K562 (cell line): ENCODE measurements at regions not wholly inside any gene's neighbourhood (a gene's known extent, or its start where the extent isn't known, plus 50 kb on each side); places are given as distances from the start of the nearest gene placed in this dataset.

ENCODE experiments used
- CBFB ChIP-seq: sonication (generic); formaldehyde crosslinking; IDR thresholded peaks from 2 replicates; pipeline ENCODE4 v1.4.0; 2020; ENCODE audit warnings: mild to moderate bottlenecking, missing genetic modification reagents
- COPS2 ChIP-seq: fragments of 450-650 bp; conservative IDR thresholded peaks from 2 replicates; pipeline ENCODE4 v1.6.1; 2016; ENCODE audit warnings: mild to moderate bottlenecking, moderate library complexity
- CTBP1 ChIP-seq: fragments of 450-650 bp; IDR thresholded peaks from 2 replicates; pipeline ENCODE4 v1.6.1; 2016; ENCODE audit warnings: borderline replicate concordance
- DEAF1 ChIP-seq: fragments of 450-650 bp; formaldehyde crosslinking; IDR thresholded peaks from 2 replicates; pipeline ENCODE4 v1.4.0; 2020; ENCODE audit warnings: mild to moderate bottlenecking, moderate library complexity
- EP400 ChIP-seq: fragments of 450-650 bp; IDR thresholded peaks from 2 replicates; pipeline ENCODE4 v1.6.1; 2017; ENCODE audit warnings: antibody characterized with exemption, mild to moderate bottlenecking, moderate library complexity
- GMEB1 ChIP-seq: fragments of 250-450 bp; sonication (Bioruptor Pico); IDR thresholded peaks from 2 replicates; pipeline ENCODE4 v1.4.0; 2020; ENCODE audit warnings: mild to moderate bottlenecking
- MED1 ChIP-seq: sonication (generic); formaldehyde crosslinking; IDR thresholded peaks from 2 replicates; pipeline ENCODE4 v1.8.1; 2023; ENCODE audit warnings: missing genetic modification reagents, borderline replicate concordance
- NEUROD1 ChIP-seq: fragments of 150-350 bp; IDR thresholded peaks from 2 replicates; pipeline ENCODE4 v1.6.1; 2014; ENCODE audit warnings: borderline replicate concordance, low read length, low read depth; ENCODE audit not compliant: partially characterized antibody
- NFE2L1 ChIP-seq: fragments of 450-650 bp; IDR thresholded peaks from 2 replicates; pipeline ENCODE4 v1.6.1; 2016; ENCODE audit warnings: missing genetic modification characterization, low read depth, mild to moderate bottlenecking, missing compliant biosample characterization, moderate library complexity, borderline replicate concordance
- NR4A1 ChIP-seq, 2 experiments: fragments of 250-450 bp in 1 of 2; fragments of 450-650 bp in 1 of 2; sonication (Bioruptor Pico) in 1 of 2; IDR thresholded peaks; 2 replicates each; pipeline versions ENCODE4 v1.4.0 to v1.6.1; 2016 to 2020; ENCODE audit warnings: mild to moderate bottlenecking in 2 of 2, missing compliant biosample characterization in 1 of 2, missing genetic modification characterization in 1 of 2, moderate library complexity in 1 of 2
- POLR2AphosphoS5 ChIP-seq: IDR thresholded peaks from 2 replicates; pipeline ENCODE4 v1.6.1; 2011; ENCODE audit warnings: mild to moderate bottlenecking, low read depth, low read length, moderate library complexity; ENCODE audit not compliant: control insufficient read depth, insufficient read depth
- RAD21 ChIP-seq, 2 experiments: fragments of 250-450 bp in 1 of 2; fragments of 450-650 bp in 1 of 2; sonication (Bioruptor Pico) in 1 of 2; formaldehyde crosslinking in 1 of 2; IDR thresholded peaks in 1 of 2; conservative IDR thresholded peaks in 1 of 2; 2 replicates each; pipeline versions ENCODE4 v1.4.0 to v1.8.0; 2020 to 2022; ENCODE audit warnings: mild to moderate bottlenecking in 2 of 2, moderate library complexity in 1 of 2
- RBM17 ChIP-seq: fragments of 200-400 bp; formaldehyde crosslinking; IDR thresholded peaks from 2 replicates; pipeline ENCODE4 v1.6.1; 2017; ENCODE audit warnings: low read depth, mild to moderate bottlenecking, low read length, borderline replicate concordance
- REST ChIP-seq, 2 experiments: fragments of 450-650 bp; formaldehyde crosslinking in 1 of 2; IDR thresholded peaks; 2 replicates each; pipeline versions ENCODE4 v1.4.0 to v1.6.1; 2014 to 2020; ENCODE audit warnings: mild to moderate bottlenecking in 2 of 2, borderline replicate concordance in 1 of 2, low read depth in 1 of 2
- ZNF324 ChIP-seq: fragments of 250-450 bp; sonication (Bioruptor Pico); IDR thresholded peaks from 2 replicates; pipeline ENCODE4 v1.4.0; 2020; ENCODE audit warnings: mild to moderate bottlenecking

GRCh38 chr4:41882625-41883347 is 52.4 kb upstream of the TMEM33 start (continued):
- TF ChIP-seq NEUROD1, result no peak
- no peak for TF ChIP-seq NFE2L1 (tag)
- no peak for TF ChIP-seq GMEB1 (CRISPR knock-in tag)
- TF ChIP-seq MED1 (CRISPR knock-in tag), result no peak
- no peak for TF ChIP-seq POLR2AphosphoS5
- no peak for TF ChIP-seq COPS2
- no peak for TF ChIP-seq CTBP1
- TF ChIP-seq CBFB (CRISPR knock-in tag), result no peak
- TF ChIP-seq ZNF324 (CRISPR knock-in tag), result no peak
- TF ChIP-seq EP400, result no peak
- TF ChIP-seq NR4A1 (CRISPR knock-in tag; IDR thresholded peaks at IDR 0.05), result no peak
- no peak for TF ChIP-seq NR4A1 (tag; IDR thresholded peaks at IDR 0.05)
- TF ChIP-seq DEAF1, result 0 out of 2 replicates have a peak, but pooled peaks have one; percentile 32
- TF ChIP-seq REST (IDR thresholded peaks at IDR 0.05; ENCODE audit: borderline replicate concordance), result peak; percentile 38; the same call in 1 of the 2 replicates
- no peak for TF ChIP-seq REST (CRISPR knock-in tag; IDR thresholded peaks at IDR 0.05; ENCODE audit: low read depth)
- TF ChIP-seq RAD21 (CRISPR knock-in tag; conservative IDR thresholded peaks at IDR 0.05 in 1 of 2, IDR thresholded peaks at IDR 0.05 in 1 of 2), result peak; percentile 52 to 65
- no peak for TF ChIP-seq RBM17
